ENCODE measurements at regions not wholly inside any gene's neighbourhood (a gene's known extent, or its start where the extent isn't known, plus 50 kb on each side); places are given as distances from the start of the nearest gene placed in this dataset.

- TF ChIP-seq CTCF (IDR thresholded peaks at IDR 0.05) (no peak), POLR2A (IDR thresholded peaks at IDR 0.05) (no peak)
Measured at GRCh38 chr2:52431352-52431760, 1336.2 kb upstream of the CHAC2 start.

Data from Peyer's patch (tissue), 4 donors.